SK-N-SH (cell line): ENCODE measurements at regions not wholly inside any gene's neighbourhood (a gene's known extent, or its start where the extent isn't known, plus 50 kb on each side); places are given as distances from the start of the nearest gene placed in this dataset.

Source experiments
- CTCF ChIP-seq: fragments of 200-600 bp; sonication (generic); IDR thresholded peaks from 2 replicates; pipeline ENCODE4 v1.6.1; 2017; ENCODE audit warnings: antibody characterized with exemption, mild to moderate bottlenecking, moderate library complexity
- EP300 ChIP-seq, 2 experiments: IDR thresholded peaks; 2 replicates each; pipeline versions ENCODE4 v1.4.0 to v1.6.1; 2012; ENCODE audit warnings: borderline replicate concordance in 1 of 2, low read depth in 1 of 2, low read length in 1 of 2
- GABPA ChIP-seq: IDR thresholded peaks from 2 replicates; pipeline ENCODE4 v1.4.0; 2012; ENCODE audit warnings: low read depth, mild to moderate bottlenecking
- RAD21 ChIP-seq: IDR thresholded peaks from 2 replicates; pipeline ENCODE4 v1.6.1; 2012; ENCODE audit warnings: mild to moderate bottlenecking, low read length
- REST ChIP-seq: IDR thresholded peaks from 2 replicates; pipeline ENCODE4 v1.6.1; 2012; ENCODE audit warnings: mild to moderate bottlenecking, low read depth, low read length, moderate library complexity
- SIN3A ChIP-seq: IDR thresholded peaks from 2 replicates; pipeline ENCODE4 v1.6.1; 2012; ENCODE audit warnings: low read depth, mild to moderate bottlenecking, low read length, moderate library complexity, borderline replicate concordance

DNA sequence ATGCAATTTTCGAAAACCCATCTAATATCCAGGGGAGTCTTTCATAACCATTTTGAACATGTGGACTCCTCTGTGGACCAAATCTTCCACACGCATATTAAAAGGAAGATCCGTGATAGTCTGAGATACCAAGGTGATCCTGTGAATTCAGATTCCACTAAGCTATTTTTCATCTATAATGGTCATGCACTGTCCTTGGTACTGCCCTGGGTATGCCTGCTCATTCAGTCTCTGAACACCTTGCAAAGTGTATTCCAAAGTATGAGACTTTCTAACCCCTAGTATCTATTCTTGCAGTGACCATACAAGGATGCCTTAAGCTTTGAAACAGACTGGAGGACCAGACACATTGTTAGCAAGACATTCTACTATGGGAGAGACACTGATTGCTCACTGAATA, 217.6 kb upstream of the CCDC150 start:
- TF ChIP-seq SIN3A, result no peak
- TF ChIP-seq EP300 (IDR thresholded peaks at IDR 0.05; ENCODE audit: borderline replicate concordance in 1 of 2, low read depth in 1 of 2, low read length in 1 of 2), result no peak
- TF ChIP-seq GABPA, result no peak
- peak; percentile 94 for TF ChIP-seq REST
- TF ChIP-seq CTCF, result no peak
- no peak for TF ChIP-seq RAD21
